ENCODE measurements at regions not wholly inside any gene's neighbourhood (a gene's known extent, or its start where the extent isn't known, plus 50 kb on each side); places are given as distances from the start of the nearest gene placed in this dataset.

GRCh38 chr6:105997482-105997881 lies 88.7 kb upstream of the PRDM1 start:
- TF ChIP-seq CTCF (IDR thresholded peaks at IDR 0.05; ENCODE audit: insufficient read depth, low read length, poor library complexity, severe bottlenecking) (no peak), EZH2phosphoT487 (conservative IDR thresholded peaks at IDR 0.05; ENCODE audit: low read length) (no peak)
